CD4-positive, alpha-beta T cell treated with Interferon gamma for 1 hour (primary cell): ENCODE measurements at regions not wholly inside any gene's neighbourhood (a gene's known extent, or its start where the extent isn't known, plus 50 kb on each side); places are given as distances from the start of the nearest gene placed in this dataset.

Experiments used
- DNase-seq: peaks from one replicate; pipeline ENCODE4 v3.0.0-alpha.2; 2020

DNA sequence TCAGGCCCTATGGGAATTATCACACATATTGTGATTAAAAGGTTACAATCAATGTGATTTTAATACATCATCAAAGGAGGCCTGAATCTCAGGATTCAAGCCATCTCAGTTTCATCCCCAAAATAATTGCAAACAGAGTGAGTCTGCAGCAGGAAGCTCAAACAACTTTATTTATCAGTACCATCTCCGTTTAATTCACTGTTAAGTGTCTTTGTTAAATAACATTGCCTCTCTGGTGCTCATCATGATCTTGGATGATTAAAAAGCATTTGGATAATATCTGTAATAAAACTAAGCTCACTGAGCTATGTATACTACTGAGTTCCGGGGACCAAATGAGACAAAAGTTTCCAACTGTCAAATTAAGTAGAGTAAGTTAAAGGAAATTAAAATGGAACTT, 817.8 kb upstream of the CNTNAP5 start:
- DNase-seq, result no peak

DNA sequence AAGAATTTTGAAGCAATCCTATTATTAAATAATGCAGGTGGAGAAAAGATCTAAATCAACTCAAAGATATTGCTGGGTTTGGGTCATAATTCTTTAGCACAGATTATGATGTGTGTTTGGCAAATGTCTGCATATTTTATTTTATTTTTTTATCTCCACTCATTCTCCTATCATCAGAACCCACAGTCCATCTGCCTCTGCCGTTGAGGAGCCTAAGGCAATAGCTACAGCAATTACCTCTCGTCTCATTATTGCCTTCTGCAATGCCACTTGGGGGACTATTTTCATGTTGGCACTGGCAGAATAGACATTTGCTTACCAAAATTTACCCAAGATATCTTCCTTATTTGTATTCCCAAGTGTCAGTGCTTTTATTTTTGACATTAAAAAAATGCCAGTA, 815.9 kb upstream of the CNTNAP5 start:
- no peak for DNase-seq

GRCh38 chr2:123211181-123211580, 813.9 kb upstream of the CNTNAP5 start:
- no peak for DNase-seq

GRCh38 chr2:123245156-123245555, 779.9 kb upstream of the CNTNAP5 start:
- no peak for DNase-seq

GRCh38 chr2:123258877-123259539, 766.1 kb upstream of the CNTNAP5 start:
- no peak for DNase-seq

DNA sequence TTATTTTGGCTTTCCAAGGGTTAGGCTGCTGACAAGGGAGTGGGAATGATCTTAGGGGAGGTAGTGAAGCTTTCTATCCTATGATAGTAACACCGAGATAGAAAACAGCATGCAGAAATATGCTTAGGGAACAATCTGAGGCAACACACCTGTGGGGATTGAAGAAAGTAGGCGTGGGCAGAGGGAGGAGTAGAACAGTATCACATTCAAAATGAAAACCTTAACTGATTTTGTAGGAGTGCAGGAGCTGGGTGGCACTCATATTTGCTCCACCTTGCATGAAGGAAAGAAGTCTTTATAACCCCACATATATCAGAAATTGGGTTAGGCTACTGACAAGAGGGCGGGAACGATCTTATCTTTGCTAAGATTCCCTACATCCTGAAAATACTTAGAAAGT, 762.2 kb upstream of the CNTNAP5 start:
- DNase-seq, result no peak

- DNase-seq, result no peak
Observed at GRCh38 chr2:123283431-123283830, 741.7 kb upstream of the CNTNAP5 start.

GRCh38 chr2:123303731-123304130, 721.4 kb upstream of the CNTNAP5 start:
- DNase-seq, result no peak
